ENCODE measurements at regions not wholly inside any gene's neighbourhood (a gene's known extent, or its start where the extent isn't known, plus 50 kb on each side); places are given as distances from the start of the nearest gene placed in this dataset.

- no peak for DNase-seq
- no peak overlapping the region for H3K27ac ChIP-seq
- H3K4me3 ChIP-seq (ENCODE audit: low read depth, low read length): no peak overlapping the region
- H3K27me3 ChIP-seq (replicated peaks): no peaks in the 10 kb centered on the region
- in situ Hi-C loops (cut with HindIII; ENCODE audit: low pct_ligation_motif_present, low sequenced_read_pairs): no loop called here
- H3K36me3 ChIP-seq (replicated peaks): no peaks in the 10 kb centered on the region
- TF ChIP-seq CTCF (IDR thresholded peaks at IDR 0.05; ENCODE audit: low read depth, low read length, missing control alignments): no peak
Observed at GRCh38 chr7:25500393-25500921, 272.2 kb upstream of the NPVF start.

- Histone ChIP-seq H3K4me3 (ENCODE audit: low read depth, low read length) (no peak overlapping the region), H3K27me3 (replicated peaks) (no peaks in the 10 kb centered on the region), H3K36me3 (replicated peaks) (no peaks in the 10 kb centered on the region), H3K27ac (no peak overlapping the region)
- in situ Hi-C loops (cut with HindIII; ENCODE audit: low pct_ligation_motif_present, low sequenced_read_pairs): no loop called here
- no peak for TF ChIP-seq CTCF (IDR thresholded peaks at IDR 0.05; ENCODE audit: low read depth, low read length, missing control alignments)
- DNase-seq: no peak
Observed at GRCh38 chr7:25503306-25503705, 275.0 kb upstream of the NPVF start.

- no peak overlapping the region for H3K27ac ChIP-seq
- no peak for TF ChIP-seq CTCF (IDR thresholded peaks at IDR 0.05; ENCODE audit: low read depth, low read length, missing control alignments)
- in situ Hi-C loops (cut with HindIII; ENCODE audit: low pct_ligation_motif_present, low sequenced_read_pairs): no loop called here
- no peaks in the 10 kb centered on the region for H3K36me3 ChIP-seq (replicated peaks)
- no peaks in the 10 kb centered on the region for H3K27me3 ChIP-seq (replicated peaks)
- H3K4me3 ChIP-seq (ENCODE audit: low read depth, low read length): no peak overlapping the region
- no peak for DNase-seq
Observed at GRCh38 chr7:25512061-25512687, 283.9 kb upstream of the NPVF start.

GRCh38 chr7:25515633-25516275 is 287.5 kb upstream of the NPVF start:
- in situ Hi-C loops (cut with HindIII; ENCODE audit: low pct_ligation_motif_present, low sequenced_read_pairs): no loop called here
- H3K27me3 ChIP-seq (replicated peaks): no peaks in the 10 kb centered on the region
- H3K36me3 ChIP-seq (replicated peaks): no peaks in the 10 kb centered on the region
- H3K4me3 ChIP-seq (ENCODE audit: low read depth, low read length): no peak overlapping the region
- H3K27ac ChIP-seq: no peak overlapping the region
- DNase-seq: no peak
- no peak for TF ChIP-seq CTCF (IDR thresholded peaks at IDR 0.05; ENCODE audit: low read depth, low read length, missing control alignments)

GRCh38 chr7:25517906-25518305 is 289.6 kb upstream of the NPVF start:
- H3K27me3 ChIP-seq (replicated peaks): no peaks in the 10 kb centered on the region
- in situ Hi-C loops (cut with HindIII; ENCODE audit: low pct_ligation_motif_present, low sequenced_read_pairs): no loop called here
- no peak overlapping the region for H3K4me3 ChIP-seq (ENCODE audit: low read depth, low read length)
- DNase-seq: no peak
- no peaks in the 10 kb centered on the region for H3K36me3 ChIP-seq (replicated peaks)
- H3K27ac ChIP-seq: no peak overlapping the region
- TF ChIP-seq CTCF (IDR thresholded peaks at IDR 0.05; ENCODE audit: low read depth, low read length, missing control alignments): no peak

Data from brain microvascular endothelial cell (primary cell).